NCI-H2196 (cell line): ENCODE measurements at regions not wholly inside any gene's neighbourhood (a gene's known extent, or its start where the extent isn't known, plus 50 kb on each side); places are given as distances from the start of the nearest gene placed in this dataset.
A peak's percentile ranks its signal among the peaks of the same experiment; 100 is the strongest.
"Not testable (repeated sequence)": the region's sequence is repeated elsewhere in the genome, so short reads cannot be mapped to it uniquely, and the experiment has no call there.

ENCODE experiments used
- DNase-seq: peaks from one replicate; lab custom pipeline; 2025; ENCODE audit not compliant: unreplicated experiment; lab: John Stamatoyannopoulos, UW

DNA sequence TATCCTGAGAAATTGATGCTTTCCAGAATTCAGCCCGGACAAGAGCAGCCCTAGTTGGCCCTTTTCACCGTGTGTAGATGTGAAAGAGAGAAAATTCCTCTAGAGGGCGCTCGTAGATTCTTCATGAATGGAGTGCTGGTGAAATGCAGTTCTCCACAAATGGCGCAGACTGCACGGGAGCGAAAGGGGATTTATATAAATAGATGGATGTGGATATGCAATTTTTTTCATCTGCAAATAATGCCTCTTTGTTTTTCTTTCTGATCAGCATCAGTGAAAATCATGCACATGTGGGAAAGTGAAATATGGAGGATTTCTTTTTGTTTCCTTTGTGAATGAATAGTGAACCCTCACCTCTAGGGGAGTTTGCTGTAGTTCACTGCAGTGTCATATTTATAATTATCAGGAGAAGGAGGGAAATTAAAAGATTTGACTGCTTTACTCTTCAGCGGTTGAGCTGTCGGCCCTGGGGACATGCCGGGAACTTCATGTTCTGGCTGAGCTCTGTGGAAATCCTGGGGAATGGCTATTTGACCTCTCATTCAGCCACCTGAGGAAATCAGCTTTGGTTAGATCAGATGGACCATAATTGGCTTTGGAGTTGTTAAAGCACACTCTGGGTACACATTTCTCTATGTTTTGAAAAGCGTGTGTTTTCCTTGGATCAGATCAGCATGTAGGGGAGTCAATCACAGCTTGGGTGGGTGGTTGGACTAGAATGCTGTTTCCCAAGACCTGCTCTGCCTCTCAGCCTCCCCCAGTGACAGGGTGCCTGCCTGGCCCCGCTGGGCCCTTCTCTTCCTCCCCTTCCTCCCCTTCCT lies 115.0 kb upstream of the SHISA3 start:
- DNase-seq = peak; percentile 63

DNA sequence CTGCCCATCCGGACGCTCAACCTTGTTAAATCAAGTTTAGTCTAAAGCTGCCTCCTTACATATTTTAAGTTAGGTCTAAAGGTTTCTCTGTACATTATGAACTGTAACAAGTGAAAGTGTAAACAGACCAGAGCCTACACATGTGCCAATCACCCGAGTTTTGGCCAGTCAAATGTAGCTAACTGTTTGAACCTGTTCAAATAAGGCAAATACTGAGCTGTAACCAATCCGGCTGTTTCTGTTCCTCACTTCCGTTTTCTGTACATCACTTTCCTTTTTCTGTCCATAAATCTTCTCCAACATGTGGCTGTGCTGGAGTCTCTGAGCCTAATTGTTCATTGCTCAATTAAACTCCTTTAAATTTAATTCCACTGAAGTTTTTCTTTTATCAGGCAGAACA lies 113.3 kb upstream of the SHISA3 start:
- DNase-seq = no peak

DNA sequence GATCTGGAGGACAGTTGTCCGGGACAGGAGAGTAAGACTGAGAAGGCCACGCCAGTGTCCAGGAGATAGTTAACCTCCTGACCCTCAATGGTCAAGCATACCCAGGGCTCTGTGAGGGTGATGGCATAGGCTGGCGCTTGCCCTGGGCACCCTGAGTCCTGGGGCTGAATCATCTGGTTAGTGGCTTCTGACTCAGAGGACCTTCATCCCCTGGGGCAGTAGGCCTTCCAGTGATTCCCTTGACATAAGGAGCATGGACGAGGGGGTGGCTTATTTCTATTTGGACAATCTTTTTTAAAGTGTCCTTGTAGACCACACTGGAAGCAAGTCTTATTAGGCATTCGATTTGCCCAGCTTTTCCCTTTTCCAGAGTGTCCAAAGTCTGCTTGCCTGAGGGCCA lies 108.4 kb upstream of the SHISA3 start:
- not testable (repeated sequence) for DNase-seq

DNA sequence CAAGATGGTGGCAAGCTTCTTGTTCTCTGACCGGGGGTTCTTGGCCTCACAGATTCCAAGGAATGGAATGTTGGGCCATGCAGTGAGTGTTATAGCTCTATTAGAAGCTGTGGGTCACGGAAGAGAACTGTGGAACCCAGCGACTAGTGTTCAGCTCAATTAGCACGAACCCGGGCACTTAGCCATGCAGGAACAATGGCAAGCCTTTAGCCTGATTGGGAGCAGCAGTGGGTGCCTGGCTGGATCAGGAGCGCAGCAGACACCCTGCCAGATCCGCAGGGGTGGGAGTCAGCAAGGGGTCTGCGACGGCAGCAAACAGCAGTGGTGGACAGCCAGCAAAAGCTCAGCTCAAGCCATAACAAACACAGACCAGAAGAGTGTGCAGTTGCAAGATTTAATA lies 105.1 kb upstream of the SHISA3 start:
- not testable (repeated sequence) for DNase-seq

DNA sequence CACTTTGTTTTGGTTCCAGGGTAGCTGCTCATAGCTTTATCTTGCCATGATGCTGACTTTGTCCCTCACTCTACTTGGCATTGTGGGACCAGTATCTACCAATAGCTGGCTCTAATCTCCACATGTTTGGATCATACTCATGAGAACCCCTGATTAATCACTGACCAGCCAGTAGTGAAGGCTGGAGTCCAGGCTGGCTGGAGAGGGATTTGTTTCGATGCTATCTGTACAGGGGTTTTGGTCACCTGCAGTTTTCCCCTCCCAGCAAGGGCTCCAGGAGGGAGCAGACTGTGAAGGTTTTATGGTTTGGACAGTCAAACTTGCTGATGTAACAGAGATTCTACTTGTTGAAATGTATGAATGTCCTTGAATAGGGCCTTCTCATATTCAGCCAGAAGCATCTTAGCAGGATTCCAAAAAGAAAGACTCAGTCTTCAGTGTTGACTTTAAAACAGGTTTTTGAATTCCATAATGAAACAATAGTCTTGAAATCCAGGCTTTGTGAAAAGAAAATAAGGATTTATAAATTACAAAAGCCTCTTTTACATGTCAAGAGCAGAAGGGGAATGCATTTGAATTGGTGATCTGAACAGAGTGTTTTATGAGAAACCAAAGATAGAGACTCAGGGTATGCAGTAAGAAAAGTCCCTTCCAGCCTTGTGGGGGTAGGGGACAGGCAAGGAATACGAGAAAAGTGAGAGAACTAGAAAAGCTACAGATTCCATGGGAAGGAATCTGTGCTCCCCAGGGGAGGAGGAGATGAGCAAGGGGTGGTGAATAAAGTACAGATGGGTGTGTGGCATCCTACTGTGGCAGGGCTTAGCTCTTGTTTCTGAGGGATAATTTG lies 103.1 kb upstream of the SHISA3 start:
- DNase-seq = no peak

DNA sequence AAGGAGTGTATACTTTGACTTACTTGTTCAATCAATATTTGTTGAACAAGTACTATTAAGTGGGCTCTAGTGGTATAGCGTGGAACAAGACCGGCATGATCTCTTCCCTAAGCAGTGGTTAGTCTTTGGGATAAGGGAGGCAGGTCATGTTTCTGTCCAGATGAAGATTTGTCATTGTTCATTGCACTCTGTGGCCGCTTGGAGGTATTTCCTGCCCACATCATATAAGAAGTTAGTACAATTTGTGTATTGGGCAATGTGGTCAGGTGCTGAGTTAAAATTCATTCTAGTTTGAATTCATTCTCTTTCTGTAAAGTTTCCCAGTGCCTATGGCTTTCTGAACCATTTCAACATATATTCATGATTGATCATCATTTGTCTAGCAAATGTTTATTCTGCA lies 101.1 kb upstream of the SHISA3 start:
- DNase-seq = no peak

DNA sequence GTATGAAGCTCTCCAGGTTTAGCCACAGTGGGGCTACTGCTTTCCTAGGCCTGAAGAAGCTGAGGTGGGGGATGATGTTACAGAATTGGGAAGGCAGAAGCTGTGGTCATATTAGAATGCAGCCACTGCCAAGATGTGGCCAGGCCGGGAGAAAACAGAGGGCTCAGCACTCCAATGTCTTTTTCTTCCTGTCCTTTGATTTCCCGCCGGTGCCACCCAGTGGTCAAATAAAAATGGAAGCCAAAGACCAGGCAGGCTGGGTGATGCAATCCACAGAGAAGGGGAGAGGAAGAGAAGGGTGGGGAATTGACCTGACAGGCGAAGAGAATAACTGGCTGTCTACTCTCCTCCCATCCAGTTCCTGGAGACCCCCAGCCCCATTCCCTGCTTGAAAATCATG lies 94.9 kb upstream of the SHISA3 start:
- DNase-seq = peak; percentile 4

DNA sequence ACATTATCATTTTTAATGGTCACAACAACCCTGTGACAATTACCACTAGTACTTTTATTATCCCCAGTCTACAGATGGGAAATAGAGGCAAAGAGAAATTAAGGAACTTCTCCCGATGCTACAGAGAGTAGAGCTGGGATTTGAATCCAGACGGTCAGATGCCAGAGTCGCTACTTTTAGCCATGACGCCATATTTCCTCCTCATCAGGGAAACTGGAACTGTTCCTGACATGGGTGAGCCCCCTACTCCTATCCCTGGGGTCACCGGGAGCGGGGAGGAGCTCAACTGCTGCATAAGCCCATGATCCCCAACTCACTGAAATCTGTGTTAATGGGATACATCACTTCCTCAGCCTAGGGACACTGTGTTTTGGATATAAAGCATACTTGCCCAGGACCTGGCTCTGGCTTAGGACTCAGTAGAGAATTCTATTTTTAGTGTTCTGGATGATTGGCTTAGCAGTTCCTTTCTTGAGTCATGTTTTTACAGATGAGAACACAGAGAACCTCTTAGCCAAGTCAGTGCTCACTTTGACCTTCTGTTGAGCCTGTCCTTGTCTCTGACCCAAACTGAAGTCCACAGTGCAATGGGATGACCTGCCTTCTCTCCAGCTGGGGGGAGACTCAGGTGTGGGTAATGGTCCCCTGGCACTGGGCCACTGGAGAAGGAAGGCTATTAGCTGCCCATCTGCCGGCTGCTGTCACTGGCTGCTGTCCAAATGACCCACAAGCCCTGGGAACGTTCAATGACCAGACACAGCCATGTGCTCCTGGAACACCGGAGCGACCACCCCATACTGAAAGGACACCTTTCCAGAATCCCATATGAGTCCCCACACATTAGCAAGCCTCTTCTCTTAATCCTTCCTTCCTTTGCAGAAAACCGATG lies 90.8 kb upstream of the SHISA3 start:
- DNase-seq = no peak

DNA sequence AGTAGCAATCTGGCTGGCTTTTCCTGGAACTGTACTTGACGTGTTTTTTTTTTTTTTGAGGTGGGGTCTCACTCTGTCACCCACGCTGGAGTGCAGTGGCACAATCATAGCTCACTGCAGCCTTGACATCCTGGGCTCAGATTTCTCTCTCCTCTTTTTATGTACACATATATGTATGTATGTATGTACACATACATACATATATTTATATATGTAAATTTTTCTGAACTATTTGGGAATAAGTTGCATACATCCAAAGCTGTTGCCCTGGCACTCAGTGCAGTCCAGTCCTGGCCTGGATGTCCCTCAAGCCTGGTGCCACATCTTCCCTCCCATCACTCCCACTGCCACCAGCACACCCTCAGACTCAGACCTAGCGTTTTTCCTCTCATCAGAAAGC lies 89.0 kb upstream of the SHISA3 start:
- DNase-seq = no peak

DNA sequence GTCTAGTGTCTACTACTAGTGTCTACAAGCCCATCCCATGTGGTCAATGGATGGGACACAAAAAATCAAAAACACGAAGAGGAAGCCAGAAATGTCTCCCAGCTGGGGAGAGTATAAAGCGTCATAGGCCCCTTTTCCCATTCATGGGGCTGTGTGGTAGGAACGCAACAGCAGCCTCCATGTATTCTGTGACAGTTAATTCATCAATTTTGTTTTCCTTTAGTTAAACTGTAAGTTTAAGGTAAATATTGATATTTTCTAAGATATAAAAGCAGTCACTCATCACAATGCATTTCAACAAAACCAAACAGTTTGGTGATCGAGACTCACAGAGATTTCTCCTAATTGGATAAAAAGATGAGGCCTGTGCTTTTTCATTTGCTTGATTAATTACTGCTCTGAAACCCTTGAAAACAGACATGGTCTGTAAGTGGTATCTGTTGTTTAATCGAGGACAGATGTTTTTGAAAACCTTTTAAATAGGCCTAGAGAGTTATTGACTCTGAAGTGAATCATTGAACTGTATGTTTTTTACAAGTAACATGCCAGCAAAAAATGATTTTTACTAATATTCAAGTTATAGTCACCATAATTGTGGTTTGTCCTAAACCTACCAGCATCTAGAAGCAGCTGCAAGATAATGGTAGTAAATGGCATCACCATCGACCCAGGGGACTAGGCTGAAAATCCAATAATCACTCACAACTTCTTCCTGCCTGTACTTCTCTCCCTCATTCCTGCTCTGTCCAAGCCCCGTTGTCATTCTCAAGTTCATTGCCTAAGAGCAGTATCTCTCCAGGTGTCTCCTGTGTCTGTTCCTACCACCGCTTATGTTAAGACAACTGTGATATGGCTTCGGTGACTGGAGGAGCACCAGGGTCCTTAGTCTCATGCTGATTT lies 87.7 kb upstream of the SHISA3 start:
- no peak for DNase-seq

DNA sequence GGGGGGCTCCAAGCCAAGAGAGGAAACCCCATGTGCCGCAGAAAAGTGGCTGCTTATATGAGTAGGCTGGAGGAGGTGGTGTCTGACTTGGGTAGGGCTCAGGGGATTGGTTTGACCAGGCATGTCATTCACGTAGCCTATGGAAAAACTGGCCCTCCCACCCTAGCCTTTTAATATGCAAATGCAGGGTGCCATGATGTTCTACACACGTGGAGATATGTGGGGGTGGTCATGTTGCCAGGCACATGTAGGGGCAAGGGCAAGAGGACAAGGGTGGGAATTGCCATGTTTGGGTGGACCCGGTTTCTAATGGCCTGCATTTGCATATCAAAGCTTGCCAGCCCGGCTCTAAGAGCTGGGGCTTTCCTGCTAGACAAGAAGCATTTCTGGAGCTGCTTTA lies 86.9 kb upstream of the SHISA3 start:
- DNase-seq = no peak

DNA sequence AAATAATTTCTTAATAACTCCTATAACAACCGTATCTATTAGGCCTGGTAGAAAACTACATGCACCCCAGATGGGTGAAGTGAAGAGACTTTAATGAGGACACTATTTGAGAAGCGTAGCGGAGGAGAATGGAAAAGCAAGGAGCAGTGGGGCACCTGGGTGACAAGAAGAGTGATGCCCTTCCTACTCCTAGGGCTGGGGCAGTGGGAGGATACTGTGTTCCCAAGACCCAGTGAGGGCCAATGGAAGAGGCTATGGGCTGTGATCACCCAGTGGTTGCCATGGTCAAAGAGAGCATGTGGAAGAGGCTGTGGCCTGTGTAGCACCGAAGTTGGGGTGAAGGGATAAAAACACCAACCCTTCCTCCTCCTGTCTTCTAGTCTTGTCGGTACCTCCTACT lies 86.5 kb upstream of the SHISA3 start:
- no peak for DNase-seq

DNA sequence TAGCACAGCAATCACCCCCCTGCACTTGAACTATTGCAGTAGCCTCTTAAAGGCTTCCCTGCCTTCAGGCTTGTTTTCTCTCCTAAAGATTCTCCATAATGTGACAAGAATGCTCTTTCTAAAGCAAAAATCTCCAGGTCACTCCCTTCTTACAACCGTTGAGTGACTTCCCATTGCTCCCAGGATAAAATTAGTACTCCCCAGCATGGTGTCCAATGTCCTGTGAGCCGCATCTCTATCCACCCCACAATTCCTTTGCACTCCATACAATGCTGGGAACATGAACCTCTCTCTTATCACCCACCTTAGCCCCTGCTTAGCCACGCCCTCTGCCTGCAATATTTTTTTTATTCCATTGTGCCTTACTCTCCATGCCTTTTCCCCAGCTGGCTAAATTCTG lies 85.7 kb upstream of the SHISA3 start:
- DNase-seq = no peak

DNA sequence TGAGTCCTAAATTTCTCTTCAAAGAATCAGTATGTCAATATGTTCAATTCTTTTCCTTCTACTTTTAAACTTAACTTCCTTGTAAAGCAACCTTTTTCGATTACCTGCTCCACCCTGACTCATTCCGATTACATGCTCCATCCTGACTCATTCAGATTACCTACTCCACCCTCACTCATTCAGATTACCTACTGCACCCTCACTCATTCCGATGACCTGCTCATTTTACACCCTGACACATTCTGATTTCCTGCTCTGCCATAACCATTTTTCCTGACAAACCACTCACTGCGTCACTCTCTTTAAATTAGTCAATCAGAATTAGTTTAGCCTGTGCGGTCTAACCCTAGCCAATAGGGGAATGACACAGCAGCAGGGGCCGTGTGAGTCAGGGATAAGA lies 83.9 kb upstream of the SHISA3 start:
- not testable (repeated sequence) for DNase-seq

DNA sequence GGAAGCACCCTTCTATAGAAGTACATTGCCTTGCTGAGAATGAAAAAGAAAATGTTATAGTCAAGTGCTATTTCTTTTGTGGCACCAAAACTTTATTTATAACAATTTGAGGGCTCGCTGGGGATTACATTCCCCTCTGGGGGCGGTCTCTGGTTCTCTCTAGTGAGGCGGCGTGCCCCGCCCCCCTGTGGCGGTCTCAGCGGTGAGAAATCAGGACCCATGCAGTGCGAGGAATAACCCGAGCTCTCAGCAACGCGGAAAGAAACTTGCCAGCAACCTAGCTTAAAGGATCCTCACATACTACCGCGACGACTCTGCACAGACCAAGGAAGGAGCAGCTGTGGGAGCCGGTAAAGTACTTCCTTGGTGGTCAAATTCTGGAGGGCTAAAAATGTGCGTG lies 83.4 kb upstream of the SHISA3 start:
- no peak for DNase-seq

DNA sequence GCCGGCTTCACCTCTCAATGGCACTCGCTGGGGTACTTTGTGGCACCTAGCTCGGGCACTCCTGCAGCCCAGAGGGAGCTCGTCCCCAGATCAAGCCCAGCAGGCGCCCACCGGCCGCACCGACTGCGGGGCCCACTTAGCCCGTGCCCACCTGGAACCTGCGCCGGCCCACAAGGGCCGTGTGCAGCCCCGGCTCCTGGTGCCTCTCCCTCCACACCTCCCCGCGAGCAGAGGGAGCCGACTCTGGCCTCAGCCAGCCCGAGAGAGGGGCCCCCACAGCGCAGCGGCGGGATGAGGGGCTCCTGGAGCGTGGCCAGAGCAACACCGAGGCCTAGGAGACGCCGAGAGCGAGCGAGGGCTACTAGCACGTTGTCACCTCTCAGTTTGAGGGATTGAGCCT lies 82.1 kb upstream of the SHISA3 start:
- DNase-seq = no peak

DNA sequence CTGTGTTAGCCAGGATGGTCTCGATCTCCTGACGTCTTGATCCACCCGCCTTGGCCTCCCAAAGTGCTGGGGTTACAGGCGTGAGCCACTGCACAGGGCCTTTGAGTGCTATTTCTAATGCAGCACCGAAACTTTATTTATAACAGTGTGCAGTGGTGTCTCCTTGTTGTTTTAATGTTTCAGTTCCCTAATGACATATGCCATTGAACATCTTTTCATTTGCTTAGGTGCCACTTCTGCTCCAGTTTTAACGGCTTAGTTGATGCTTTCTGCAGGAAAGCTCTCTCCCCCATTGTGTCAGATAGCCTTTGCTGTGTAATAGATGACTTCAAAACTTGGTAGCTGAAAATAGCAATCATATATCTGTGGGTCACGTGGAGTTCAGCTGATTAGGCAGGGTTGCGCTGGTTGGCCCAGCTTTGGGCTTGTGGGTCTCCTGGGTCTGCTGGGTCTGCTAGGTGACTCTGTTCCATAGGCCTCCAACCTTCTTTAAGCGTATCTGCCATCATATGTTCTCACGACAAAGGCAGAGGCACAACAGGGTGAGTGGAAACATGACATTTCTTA lies 76.4 kb upstream of the SHISA3 start:
- no peak for DNase-seq

DNA sequence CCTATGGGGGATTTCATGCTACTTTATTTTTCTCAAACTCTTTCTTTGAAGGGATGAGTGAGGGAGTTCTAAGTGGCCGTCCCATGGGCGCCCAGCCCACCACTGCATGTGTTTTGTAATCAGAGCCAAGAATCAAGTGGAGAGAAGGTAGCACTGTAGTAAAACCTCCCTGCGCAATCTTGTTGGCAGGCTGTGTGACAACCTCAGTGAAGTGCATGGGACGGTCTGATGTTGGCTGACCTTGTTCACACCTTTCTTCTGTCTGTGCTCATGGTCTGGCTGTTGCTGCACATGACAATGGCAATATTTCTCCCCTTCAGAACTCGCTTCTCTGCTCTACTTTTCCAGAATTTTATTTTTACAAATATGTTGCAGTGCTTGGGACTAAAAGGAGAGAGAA lies 71.2 kb upstream of the SHISA3 start:
- DNase-seq = no peak

DNA sequence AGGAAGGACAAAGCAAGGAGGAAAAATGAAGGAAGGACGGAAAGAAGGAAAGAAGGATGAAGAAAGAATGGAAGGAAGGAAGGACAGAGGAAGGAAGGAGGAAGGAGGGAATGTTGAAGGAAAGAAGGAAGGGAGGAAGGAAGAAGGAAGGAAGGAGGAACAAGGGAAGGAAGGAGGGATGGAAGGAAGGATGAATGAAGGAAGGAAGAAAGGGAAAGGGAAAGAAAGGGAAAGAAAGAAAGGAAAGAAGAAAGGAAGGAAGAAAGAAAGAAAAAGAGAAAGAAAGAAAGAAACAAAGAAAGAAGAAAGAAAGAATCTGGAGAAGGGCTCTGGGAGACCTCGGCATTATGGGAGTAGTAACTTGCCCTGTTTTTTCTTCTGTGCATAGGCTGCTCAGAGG lies 70.8 kb upstream of the SHISA3 start:
- no peak for DNase-seq

DNA sequence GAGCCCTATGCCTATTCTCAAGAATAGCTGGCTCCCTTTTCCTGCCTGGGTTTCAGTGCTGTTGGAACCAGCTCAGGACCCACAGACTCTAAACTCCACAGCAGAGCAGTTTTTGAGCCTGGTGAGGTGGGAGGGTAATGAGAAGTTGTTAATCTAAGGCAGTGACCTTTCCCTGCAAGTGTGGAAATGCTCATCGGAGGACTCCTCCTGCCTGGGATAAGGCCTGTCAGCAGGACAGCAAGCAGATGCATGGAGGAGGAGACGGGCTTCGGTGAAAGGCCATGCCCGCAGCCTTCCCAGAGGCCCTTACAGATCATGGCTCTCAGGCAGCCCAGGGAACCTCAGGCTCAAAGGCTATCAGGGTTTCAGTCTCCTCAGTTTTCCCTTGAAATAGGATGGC lies 70.0 kb upstream of the SHISA3 start:
- DNase-seq = no peak
